Activated CD4-positive, alpha-beta T cell treated with anti-CD3 and anti-CD28 coated beads, Interleukin-2, amount 50 U/mL, for 24 hours (primary cell): ENCODE measurements at regions not wholly inside any gene's neighbourhood (a gene's known extent, or its start where the extent isn't known, plus 50 kb on each side); places are given as distances from the start of the nearest gene placed in this dataset.

Experiments
- DNase-seq, 2 donors: peaks; one replicate each; pipeline ENCODE4 v3.0.0-alpha.2; 2020; ENCODE audit warnings: low read depth in 1 of 2, low spot score in 1 of 2

- no peak for DNase-seq
Observed at GRCh38 chr14:86596024-86596423, 1066.1 kb downstream of the FLRT2 start.

GRCh38 chr14:86575141-86575540, 1045.2 kb downstream of the FLRT2 start:
- DNase-seq: no peak

DNA sequence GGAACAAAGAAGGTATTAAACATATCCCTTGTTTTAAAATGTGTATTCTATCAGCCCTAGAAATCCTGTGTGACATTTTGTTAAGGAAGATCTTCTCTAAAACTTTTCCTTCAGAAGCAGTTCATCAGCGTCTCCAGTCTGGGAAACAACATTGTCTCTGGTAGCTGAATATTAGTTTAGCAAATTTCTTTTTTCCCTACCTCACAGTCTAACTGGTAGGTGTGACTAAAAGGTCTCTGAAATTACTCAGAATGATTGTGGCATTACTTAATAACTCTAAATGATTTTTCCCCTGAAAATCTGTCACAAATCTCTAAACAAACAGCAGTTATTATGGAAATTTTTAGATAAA, 1044.8 kb downstream of the FLRT2 start:
- no peak for DNase-seq

- DNase-seq: no peak
Observed at GRCh38 chr14:86574051-86574777, 1044.3 kb downstream of the FLRT2 start.

DNA sequence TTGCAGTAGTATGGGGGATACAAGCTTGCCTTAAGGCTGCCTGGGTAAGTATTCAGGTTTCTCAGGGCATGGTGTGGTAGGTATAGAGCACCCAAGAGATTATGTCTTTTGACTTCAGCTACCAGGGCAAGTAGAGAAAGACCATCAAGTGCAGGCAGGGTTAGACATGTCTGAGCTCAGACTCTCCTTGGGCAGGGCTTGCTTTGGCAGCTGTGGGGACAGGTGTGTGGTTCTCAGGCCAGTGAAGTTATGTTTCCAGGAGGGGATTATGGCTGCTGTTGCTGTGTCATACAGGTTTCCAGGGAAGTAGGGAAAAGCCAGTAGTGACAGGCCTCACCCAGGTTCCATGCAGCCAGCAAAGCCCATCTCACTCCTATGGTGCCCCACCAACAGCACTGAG, 1040.4 kb downstream of the FLRT2 start:
- DNase-seq: no peak

DNA sequence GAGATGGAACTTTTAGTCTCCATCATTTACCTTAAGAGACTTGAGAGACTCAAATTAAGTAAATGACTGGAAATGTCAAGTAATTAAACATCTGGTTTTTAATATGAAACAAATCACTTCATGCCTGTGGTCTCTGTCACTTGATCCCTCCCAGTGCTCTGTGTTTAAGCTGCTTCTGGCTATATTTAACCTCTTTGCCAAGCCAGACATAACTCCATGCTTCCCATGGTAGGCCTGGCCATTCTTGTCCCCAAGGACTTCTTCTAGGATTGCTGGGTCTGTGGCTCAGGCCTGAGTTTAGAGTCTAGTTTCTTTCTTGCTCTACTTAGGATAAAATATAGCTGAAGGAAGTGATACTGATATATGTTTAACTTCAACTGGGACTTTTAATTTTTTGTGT, 1013.6 kb downstream of the FLRT2 start:
- no peak for DNase-seq

- DNase-seq: no peak
Observed at GRCh38 chr14:86541972-86542371, 1012.0 kb downstream of the FLRT2 start.

GRCh38 chr14:86540636-86541247, 1010.8 kb downstream of the FLRT2 start:
- DNase-seq: no peak

GRCh38 chr14:86539361-86540070, 1009.6 kb downstream of the FLRT2 start:
- DNase-seq: no peak

GRCh38 chr14:86533834-86534233, 1003.9 kb downstream of the FLRT2 start:
- no peak for DNase-seq

DNA sequence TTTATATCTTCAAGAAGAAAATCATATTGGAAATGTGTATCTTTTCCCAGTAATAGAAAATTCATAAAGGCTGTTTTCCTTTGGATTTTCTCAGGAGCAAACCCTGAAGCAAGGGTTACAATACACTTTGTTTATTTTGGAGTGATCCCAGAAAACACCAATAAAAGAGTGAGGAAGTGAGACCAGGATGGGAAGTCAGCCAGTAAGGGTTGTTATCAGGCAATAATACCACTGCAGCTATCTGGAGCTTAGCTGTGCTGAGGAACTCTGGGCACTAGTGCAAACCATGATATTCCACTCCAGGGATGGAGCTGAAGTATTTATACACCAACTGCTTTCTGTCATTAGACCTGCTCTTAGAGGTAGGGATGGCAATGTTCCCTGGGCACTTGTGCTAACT, 1002.3 kb downstream of the FLRT2 start:
- no peak for DNase-seq

DNA sequence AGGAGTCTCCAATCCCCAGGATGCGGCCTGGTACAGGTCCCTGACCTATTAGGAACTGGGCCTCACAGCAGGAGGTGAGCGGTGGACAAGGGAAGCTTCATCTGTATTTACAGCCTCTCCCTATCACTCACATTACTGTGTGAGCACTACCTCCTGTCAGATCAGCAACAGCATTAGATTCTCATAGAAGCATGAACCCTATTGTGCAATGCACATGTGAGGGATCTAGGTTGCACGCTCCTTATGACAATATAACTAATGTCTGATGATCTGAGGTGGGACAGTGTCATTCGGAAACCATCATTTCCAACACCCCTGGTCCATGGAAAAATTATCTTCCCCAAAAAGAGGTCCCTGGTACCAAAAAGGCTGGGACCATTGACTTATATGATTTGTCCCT, 1000.5 kb downstream of the FLRT2 start:
- no peak for DNase-seq

GRCh38 chr14:86527312-86527711, 997.4 kb downstream of the FLRT2 start:
- DNase-seq: no peak

DNA sequence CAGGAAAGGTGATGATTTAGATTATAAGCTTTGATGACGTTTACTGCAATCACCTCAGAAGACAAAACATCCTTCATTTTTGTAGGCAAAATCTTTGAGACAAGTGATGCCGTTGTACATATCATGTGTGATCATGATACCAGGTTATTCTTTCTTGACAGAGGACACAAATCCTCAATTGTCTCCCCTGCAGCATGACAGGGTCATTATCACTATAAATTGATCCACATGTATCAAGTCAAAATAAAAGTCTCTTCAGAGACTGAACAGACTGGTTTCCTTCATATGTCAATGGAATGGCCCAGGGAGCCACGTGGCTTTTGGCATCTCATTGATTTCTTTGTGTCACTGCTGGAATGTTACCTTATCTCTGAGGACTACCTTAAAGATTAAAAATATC, 995.7 kb downstream of the FLRT2 start:
- no peak for DNase-seq

DNA sequence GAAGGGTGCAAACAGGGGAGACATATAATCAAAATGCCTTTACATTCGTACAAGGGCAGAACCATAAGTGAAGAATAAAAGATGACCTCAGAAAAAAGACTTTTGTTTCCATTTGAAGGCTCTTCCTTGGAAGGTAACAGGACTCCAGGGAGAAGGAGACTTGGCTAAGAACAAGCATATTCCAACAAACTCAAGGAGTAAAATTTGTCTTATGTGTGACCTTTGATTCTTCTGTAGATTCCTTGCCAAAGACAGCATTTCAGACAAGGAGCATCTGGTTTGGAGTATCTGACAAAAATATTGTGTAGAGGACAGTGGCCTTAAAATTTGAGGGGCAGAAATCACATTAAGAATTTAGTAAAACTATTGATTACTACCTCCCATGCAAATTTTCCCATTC, 991.9 kb downstream of the FLRT2 start:
- no peak for DNase-seq

GRCh38 chr14:86521031-86521730, 991.2 kb downstream of the FLRT2 start:
- DNase-seq: no peak

GRCh38 chr14:86518298-86518697, 988.4 kb downstream of the FLRT2 start:
- no peak for DNase-seq

DNA sequence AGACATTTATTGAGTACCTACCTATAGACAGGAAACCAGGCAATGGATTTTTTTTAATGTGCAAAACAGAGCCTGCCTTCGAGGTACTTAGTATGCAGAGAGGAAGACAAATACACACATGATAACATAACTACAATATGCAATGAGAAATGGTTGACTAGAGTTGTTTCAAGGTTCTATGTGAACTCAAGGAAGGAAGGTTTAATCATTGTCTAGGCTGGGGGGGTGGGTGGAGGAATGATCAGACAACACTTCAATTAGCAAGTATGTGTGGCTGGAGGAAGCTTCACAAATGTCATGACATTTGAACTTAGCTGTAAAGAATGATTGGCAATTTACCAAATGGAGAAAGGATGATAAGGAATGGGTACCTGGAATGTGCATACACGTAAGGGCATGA, 985.3 kb downstream of the FLRT2 start:
- DNase-seq: no peak

DNA sequence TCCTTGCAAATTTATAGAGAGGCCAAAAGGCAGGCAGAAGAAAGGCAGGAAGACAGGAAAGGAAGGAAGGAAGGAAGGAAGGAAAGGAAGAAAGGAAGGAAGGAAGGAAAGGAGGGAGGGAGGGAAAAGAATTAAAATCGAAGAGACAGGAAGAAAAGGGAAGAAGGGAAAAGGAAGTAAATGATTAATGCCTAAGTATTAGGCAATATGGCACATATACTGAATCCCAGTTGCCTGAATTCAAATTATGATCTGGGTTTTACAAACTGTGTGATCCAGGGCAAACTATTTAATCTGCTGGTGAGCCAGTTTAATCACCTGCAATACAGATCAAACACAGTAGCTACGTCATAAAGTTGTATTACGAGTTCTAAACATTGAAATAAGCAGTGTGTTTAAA, 983.6 kb downstream of the FLRT2 start:
- no peak for DNase-seq

DNA sequence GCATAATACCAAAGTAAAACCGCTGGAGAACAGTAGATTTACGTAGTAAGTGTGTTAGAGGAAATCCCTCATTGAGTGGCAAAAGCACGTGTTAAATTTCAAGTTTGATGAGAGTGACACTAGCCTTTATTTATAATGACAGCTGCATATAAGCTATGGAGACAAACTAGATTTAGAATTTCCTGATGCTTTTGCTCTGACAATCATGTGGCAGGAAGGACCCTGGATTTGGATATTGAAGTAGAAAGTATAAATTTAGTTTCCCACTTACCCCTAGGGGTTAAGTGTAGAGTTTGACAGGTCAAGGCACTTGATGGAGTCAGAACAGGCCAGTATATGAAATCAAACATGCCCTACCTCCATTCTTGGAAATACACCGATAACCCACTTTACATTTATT, 983.1 kb downstream of the FLRT2 start:
- DNase-seq: no peak

GRCh38 chr14:86510491-86510890, 980.5 kb downstream of the FLRT2 start:
- no peak for DNase-seq

DNA sequence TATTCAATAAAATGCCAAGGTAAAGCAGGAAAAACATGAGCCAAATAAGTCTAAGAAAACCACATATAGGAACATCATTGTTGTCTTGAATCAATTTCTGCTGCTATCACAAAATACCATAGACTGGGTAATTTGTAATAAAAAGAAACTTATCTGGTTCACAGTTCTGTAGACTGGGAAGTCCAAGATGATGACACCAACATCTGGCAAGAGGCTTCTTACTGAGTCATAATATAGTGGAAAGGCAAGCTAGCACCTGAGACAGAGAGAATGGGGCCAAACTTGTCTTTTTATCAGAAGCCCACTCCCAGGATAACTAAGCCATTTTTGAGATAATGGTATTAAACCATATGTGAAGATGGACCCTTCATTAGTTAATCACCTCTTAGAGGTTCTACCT, 975.9 kb downstream of the FLRT2 start:
- no peak for DNase-seq
